ENCODE measurements at regions not wholly inside any gene's neighbourhood (a gene's known extent, or its start where the extent isn't known, plus 50 kb on each side); places are given as distances from the start of the nearest gene placed in this dataset.
"Not testable (repeated sequence)": the region's sequence is repeated elsewhere in the genome, so short reads cannot be mapped to it uniquely, and the experiment has no call there.

- DNase-seq (ENCODE audit: low read depth, low spot score), result no peak
These were observed 348.5 kb downstream of the KCNJ2 start for GRCh38 chr17:70517816-70518215.

- no peak for DNase-seq (ENCODE audit: low read depth, low spot score)
These were observed 350.0 kb downstream of the KCNJ2 start for GRCh38 chr17:70519300-70519699.

- DNase-seq (ENCODE audit: low read depth, low spot score), result no peak
These were observed 351.1 kb downstream of the KCNJ2 start for GRCh38 chr17:70520447-70520846.

GRCh38 chr17:70520956-70521355 is 351.6 kb downstream of the KCNJ2 start:
- DNase-seq (ENCODE audit: low read depth, low spot score), result no peak

GRCh38 chr17:70521821-70522256 is 352.5 kb downstream of the KCNJ2 start:
- DNase-seq (ENCODE audit: low read depth, low spot score), result no peak

- DNase-seq (ENCODE audit: low read depth, low spot score), result no peak
These were observed 354.1 kb downstream of the KCNJ2 start for GRCh38 chr17:70523426-70523825.

- not testable (repeated sequence) for DNase-seq (ENCODE audit: low read depth, low spot score)
These were observed 355.7 kb downstream of the KCNJ2 start for GRCh38 chr17:70525035-70525434.

GRCh38 chr17:70525961-70526360 is 356.6 kb downstream of the KCNJ2 start:
- no peak for DNase-seq (ENCODE audit: low read depth, low spot score)

GRCh38 chr17:70527364-70527888 is 358.1 kb downstream of the KCNJ2 start:
- no peak for DNase-seq (ENCODE audit: low read depth, low spot score)

GRCh38 chr17:70533427-70533826 is 364.1 kb downstream of the KCNJ2 start:
- no peak for DNase-seq (ENCODE audit: low read depth, low spot score)

- no peak for DNase-seq (ENCODE audit: low read depth, low spot score)
These were observed 366.7 kb downstream of the KCNJ2 start for GRCh38 chr17:70535986-70536385.

- no peak for DNase-seq (ENCODE audit: low read depth, low spot score)
These were observed 370.0 kb downstream of the KCNJ2 start for GRCh38 chr17:70539132-70539924.

- DNase-seq (ENCODE audit: low read depth, low spot score), result no peak
These were observed 373.5 kb downstream of the KCNJ2 start for GRCh38 chr17:70542876-70543275.

- DNase-seq (ENCODE audit: low read depth, low spot score), result no peak
These were observed 375.0 kb downstream of the KCNJ2 start for GRCh38 chr17:70544317-70544716.

GRCh38 chr17:70552230-70552981 is 383.1 kb downstream of the KCNJ2 start:
- DNase-seq (ENCODE audit: low read depth, low spot score), result peak; percentile 12

GRCh38 chr17:70552982-70553334 is 383.6 kb downstream of the KCNJ2 start:
- DNase-seq (ENCODE audit: low read depth, low spot score), result no peak

- no peak for DNase-seq (ENCODE audit: low read depth, low spot score)
These were observed 386.4 kb downstream of the KCNJ2 start for GRCh38 chr17:70555723-70556122.

GRCh38 chr17:70558821-70559220 is 389.5 kb downstream of the KCNJ2 start:
- DNase-seq (ENCODE audit: low read depth, low spot score), result no peak

GRCh38 chr17:70560471-70560870 is 391.1 kb downstream of the KCNJ2 start:
- no peak for DNase-seq (ENCODE audit: low read depth, low spot score)

- no peak for DNase-seq (ENCODE audit: low read depth, low spot score)
These were observed 392.8 kb downstream of the KCNJ2 start for GRCh38 chr17:70562137-70562536.

- no peak for DNase-seq (ENCODE audit: low read depth, low spot score)
These were observed 394.0 kb downstream of the KCNJ2 start for GRCh38 chr17:70563281-70563820.

GRCh38 chr17:70564006-70564620 is 394.8 kb downstream of the KCNJ2 start:
- no peak for DNase-seq (ENCODE audit: low read depth, low spot score)
